B cell (primary cell): ENCODE measurements at regions not wholly inside any gene's neighbourhood (a gene's known extent, or its start where the extent isn't known, plus 50 kb on each side); places are given as distances from the start of the nearest gene placed in this dataset.

ENCODE experiments used
- CTCF ChIP-seq: fragments of 200-600 bp; IDR thresholded peaks from one replicate; pipeline ENCODE4 v1.8.0; 2022; ENCODE audit warnings: antibody characterized with exemption, mild to moderate bottlenecking
- EZH2 ChIP-seq: IDR thresholded peaks from 2 replicates; pipeline ENCODE4 v1.6.1; 2012; ENCODE audit warnings: borderline replicate concordance, low read depth, mild to moderate bottlenecking, moderate library complexity, low read length; ENCODE audit not compliant: insufficient read depth, poor library complexity, severe bottlenecking

- TF ChIP-seq CTCF (no peak), EZH2 (no peak)
These were observed 631.5 kb downstream of the UQCRFS1 start for GRCh38 chr19:28581468-28581770.
